ENCODE measurements at regions not wholly inside any gene's neighbourhood (a gene's known extent, or its start where the extent isn't known, plus 50 kb on each side); places are given as distances from the start of the nearest gene placed in this dataset.

DNA sequence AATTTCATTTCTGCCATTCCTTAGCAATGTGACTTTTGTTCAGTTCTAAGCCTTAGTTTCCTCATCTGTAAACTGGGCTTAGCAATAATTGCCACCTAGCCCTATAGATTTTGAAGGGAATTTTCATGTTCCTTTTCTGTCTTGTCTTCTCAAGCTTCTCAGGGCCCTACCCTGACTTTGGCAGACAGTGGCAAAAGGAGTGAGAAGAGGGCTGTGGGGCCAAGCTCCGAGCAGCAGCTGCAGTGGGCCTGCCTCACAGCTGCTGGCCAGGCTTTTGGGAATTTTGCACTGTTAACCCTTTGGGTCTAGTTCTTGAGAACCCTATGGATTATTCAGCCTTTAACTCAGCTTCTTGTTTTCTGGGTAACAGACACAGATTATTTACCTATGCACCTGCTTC lies 67.6 kb upstream of the IGSF1 start:
- DNase-seq (ENCODE audit: low read depth): no peak
- H3K4me3 ChIP-seq (ENCODE audit: low read depth, low read length): no peak overlapping the region
- TF ChIP-seq, protein P1, sequence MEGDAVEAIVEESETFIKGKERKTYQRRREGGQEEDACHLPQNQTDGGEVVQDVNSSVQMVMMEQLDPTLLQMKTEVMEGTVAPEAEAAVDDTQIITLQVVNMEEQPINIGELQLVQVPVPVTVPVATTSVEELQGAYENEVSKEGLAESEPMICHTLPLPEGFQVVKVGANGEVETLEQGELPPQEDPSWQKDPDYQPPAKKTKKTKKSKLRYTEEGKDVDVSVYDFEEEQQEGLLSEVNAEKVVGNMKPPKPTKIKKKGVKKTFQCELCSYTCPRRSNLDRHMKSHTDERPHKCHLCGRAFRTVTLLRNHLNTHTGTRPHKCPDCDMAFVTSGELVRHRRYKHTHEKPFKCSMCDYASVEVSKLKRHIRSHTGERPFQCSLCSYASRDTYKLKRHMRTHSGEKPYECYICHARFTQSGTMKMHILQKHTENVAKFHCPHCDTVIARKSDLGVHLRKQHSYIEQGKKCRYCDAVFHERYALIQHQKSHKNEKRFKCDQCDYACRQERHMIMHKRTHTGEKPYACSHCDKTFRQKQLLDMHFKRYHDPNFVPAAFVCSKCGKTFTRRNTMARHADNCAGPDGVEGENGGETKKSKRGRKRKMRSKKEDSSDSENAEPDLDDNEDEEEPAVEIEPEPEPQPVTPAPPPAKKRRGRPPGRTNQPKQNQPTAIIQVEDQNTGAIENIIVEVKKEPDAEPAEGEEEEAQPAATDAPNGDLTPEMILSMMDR (IDR thresholded peaks at IDR 0.05; ENCODE audit: insufficient read depth, low read depth, low read length, missing control alignments): no peak

DNA sequence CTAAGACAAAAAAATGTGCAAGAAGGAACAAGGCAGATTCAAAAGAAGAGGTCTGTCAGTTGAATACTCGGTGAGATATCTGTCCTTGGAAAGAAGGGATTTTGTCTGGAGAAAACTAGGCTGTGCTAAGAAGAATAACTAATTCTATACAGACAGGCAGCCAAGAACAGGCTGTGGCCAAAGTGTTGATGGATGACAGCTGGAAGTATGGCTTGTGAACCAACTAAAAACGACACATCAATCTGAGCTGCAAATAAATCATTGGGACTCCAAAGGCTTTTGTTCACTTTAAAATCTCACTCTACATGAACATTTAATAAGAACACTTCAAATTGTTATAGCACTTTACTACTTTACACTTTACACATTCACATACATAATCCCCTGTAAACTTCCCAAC lies 70.5 kb upstream of the IGSF1 start:
- H3K4me3 ChIP-seq (ENCODE audit: low read depth, low read length): no peak overlapping the region
- no peak for DNase-seq (ENCODE audit: low read depth)
- TF ChIP-seq, protein P1 (IDR thresholded peaks at IDR 0.05; ENCODE audit: insufficient read depth, low read depth, low read length, missing control alignments): no peak

DNA sequence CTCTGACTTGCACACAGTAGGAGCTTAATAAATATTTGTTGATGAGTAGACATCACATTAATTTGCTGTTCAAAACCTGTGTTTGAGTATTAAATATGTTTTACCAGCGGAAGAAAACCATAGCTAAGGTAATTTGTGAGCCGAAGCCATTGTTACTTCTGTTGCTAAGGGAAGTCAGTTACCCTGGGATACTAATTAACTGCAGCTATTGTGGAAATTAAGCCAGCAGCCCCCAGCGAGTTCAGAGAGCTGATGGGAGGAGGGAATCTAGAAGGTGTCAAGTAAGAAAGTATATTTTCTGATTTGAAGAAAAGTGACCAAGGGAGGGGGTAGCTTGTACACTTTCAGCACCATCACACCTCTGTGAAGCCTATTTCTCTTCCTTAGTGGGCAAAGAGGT lies 76.7 kb upstream of the IGSF1 start:
- DNase-seq (ENCODE audit: low read depth): no peak
- no peak overlapping the region for H3K4me3 ChIP-seq (ENCODE audit: low read depth, low read length)
- TF ChIP-seq, protein P1 (IDR thresholded peaks at IDR 0.05; ENCODE audit: insufficient read depth, low read depth, low read length, missing control alignments): no peak

DNA sequence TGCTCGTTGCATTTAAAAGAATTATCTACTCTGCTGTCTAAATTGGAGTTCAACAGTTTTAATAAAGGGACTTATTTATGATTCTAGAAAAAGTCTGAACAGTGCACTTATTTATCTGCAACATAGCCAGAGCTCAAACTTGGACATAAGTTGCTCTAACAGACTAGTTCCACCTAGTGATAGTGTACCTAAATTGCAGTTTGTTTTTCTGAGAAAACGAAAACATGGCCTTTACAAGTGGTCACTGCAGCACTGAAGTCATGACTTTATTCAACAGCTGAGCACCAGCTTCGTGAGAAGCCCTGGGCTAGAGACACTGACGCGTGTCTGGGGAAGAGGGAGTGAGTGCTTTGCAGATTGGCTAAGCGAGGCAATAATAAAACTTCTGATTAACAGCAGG lies 77.3 kb upstream of the IGSF1 start:
- DNase-seq (ENCODE audit: low read depth): peak; percentile 0

DNA sequence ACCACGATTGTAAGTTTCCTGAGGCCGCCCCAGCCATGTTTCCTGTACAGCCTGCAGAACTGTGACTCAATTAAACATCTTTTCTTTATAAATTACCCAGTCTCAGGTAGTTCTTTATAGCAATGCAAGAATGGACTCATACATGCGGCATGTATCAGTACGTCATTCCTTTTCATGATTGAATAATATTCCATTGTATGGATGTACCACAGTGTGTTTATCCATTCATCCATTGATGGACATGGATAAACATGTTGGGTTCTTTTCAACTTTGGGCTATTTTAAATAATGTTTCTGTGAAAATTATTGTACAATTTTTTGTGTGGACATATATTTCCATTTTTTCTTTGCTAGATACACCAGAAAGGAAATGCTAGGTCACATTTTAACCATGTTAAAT lies 99.2 kb upstream of the IGSF1 start:
- H3K4me3 ChIP-seq (ENCODE audit: low read depth, low read length): no peak overlapping the region
- no peak for DNase-seq (ENCODE audit: low read depth)
- TF ChIP-seq, protein P1 (IDR thresholded peaks at IDR 0.05; ENCODE audit: insufficient read depth, low read depth, low read length, missing control alignments): no peak

More for the DNA sequence above, 77.3 kb upstream of the IGSF1 start:
- H3K4me3 ChIP-seq (ENCODE audit: low read depth, low read length): no peak overlapping the region
- TF ChIP-seq, protein P1 (IDR thresholded peaks at IDR 0.05; ENCODE audit: insufficient read depth, low read depth, low read length, missing control alignments): no peak

DNA sequence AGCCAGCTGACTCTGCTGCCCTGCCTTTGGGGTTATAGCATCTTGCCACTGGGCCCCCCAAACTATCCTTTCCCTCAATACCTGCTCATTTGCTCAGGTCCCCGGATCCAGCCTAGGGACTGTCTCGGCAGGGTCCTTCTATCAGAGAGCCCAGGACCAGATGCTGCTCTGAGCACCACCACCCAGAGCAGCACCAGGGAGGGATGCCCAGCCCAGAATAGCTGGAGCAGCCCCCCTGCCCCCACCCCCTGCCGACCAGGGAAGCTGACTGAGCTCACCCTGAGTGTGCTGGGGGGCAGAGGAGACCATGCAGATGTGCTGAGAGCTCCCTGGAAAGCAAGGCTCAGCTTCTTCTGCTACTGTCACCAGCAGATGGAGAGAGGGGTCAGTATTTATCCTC lies 103.6 kb upstream of the IGSF1 start:
- TF ChIP-seq, protein P1 (IDR thresholded peaks at IDR 0.05; ENCODE audit: insufficient read depth, low read depth, low read length, missing control alignments): no peak
- no peak for DNase-seq (ENCODE audit: low read depth)
- no peak overlapping the region for H3K4me3 ChIP-seq (ENCODE audit: low read depth, low read length)

DNA sequence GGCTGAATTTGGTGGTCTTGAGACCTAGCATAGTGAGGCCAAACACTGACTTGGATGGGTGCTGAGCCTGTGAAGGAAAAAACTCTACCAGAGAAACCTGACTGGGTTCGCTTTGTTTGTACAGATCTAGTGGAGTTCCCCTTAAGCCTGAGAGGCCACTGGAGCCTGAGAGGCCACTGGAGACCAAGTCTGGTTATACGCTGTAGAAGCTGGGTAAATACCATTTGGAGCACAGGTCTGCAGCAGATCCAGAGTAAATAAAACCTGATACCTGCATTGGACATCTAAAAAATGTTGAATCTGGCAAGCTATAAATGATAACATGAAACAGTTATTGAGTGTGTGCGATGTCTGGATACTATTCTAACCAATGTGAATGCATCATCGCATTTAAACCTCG lies 104.3 kb upstream of the IGSF1 start:
- TF ChIP-seq, protein P1 (IDR thresholded peaks at IDR 0.05; ENCODE audit: insufficient read depth, low read depth, low read length, missing control alignments): no peak
- DNase-seq (ENCODE audit: low read depth): no peak
- H3K4me3 ChIP-seq (ENCODE audit: low read depth, low read length): no peak overlapping the region
